HEK293 (cell line): ENCODE measurements at regions not wholly inside any gene's neighbourhood (a gene's known extent, or its start where the extent isn't known, plus 50 kb on each side); places are given as distances from the start of the nearest gene placed in this dataset.

Experiments
- CTCF ChIA-PET: fragments of 350-600 bp; formaldehyde crosslinking; extraction: SDS; loops from one replicate; lab custom pipeline; 2021; ENCODE audit warnings: antibody characterized with exemption; lab: Yijun Ruan, JAX
- POLR2A ChIA-PET: fragments of 300-600 bp; formaldehyde crosslinking; extraction: SDS; loops from one replicate; lab custom pipeline; 2020; ENCODE audit warnings: antibody characterized with exemption, inconsistent platforms; lab: Yijun Ruan, JAX
- H3K27ac ChIP-seq: fragments of 200-500 bp; sonication (Bioruptor generic); 2 replicates; pipeline ENCODE4 v1.5.1; 2014; ENCODE audit warnings: low read depth, low read length, control low read depth, inconsistent platforms; ENCODE audit errors: extremely low read depth
- H3K36me3 ChIP-seq, 2 experiments: fragments of 200-500 bp in 1 of 2; sonication (Bioruptor generic) in 1 of 2; 1 replicate in 1 of 2; 2 replicates in 1 of 2; pipeline ENCODE4 v1.5.1; 2014 to 2017; ENCODE audit warnings: inconsistent platforms in 2 of 2, low read length in 2 of 2; ENCODE audit not compliant: control insufficient read depth in 2 of 2, insufficient read depth in 1 of 2
- H3K4me1 ChIP-seq: fragments of 200-500 bp; sonication (Bioruptor generic); 2 replicates; pipeline ENCODE4 v1.5.1; 2014; ENCODE audit warnings: mild to moderate bottlenecking, low read length, inconsistent platforms; ENCODE audit not compliant: control insufficient read depth, insufficient read depth
- H3K4me3 ChIP-seq: 2 replicates; pipeline ENCODE4 v1.5.1; 2011; ENCODE audit warnings: low read depth, mild to moderate bottlenecking, control low read depth, low read length, moderate library complexity
- H3K9me3 ChIP-seq: fragments of 200-500 bp; sonication (Bioruptor generic); 2 replicates; pipeline ENCODE4 v1.5.1; 2014; ENCODE audit warnings: low read depth, low read length, inconsistent platforms; ENCODE audit not compliant: control insufficient read depth, insufficient read depth
- FEZF1 ChIP-seq: fragments of 450-650 bp; formaldehyde crosslinking; IDR thresholded peaks from 2 replicates; pipeline ENCODE4 v1.5.1; 2016; ENCODE audit warnings: missing biosample characterization, missing genetic modification characterization
- IKZF3 ChIP-seq: fragments of 450-650 bp; IDR thresholded peaks from 2 replicates; pipeline ENCODE4 v1.5.0; 2018; ENCODE audit warnings: missing biosample characterization, mild to moderate bottlenecking, missing genetic modification characterization, moderate library complexity
- KLF10 ChIP-seq: fragments of 450-650 bp; IDR thresholded peaks from 2 replicates; pipeline ENCODE4 v1.5.1; 2018; ENCODE audit warnings: missing biosample characterization, mild to moderate bottlenecking, missing genetic modification characterization
- ZEB2 ChIP-seq: fragments of 450-650 bp; formaldehyde crosslinking; IDR thresholded peaks from 2 replicates; pipeline ENCODE4 v1.5.1; 2016; ENCODE audit warnings: missing biosample characterization, missing genetic modification characterization
- ZFP37 ChIP-seq: fragments of 450-650 bp; formaldehyde crosslinking; IDR thresholded peaks from 2 replicates; pipeline ENCODE4 v1.5.1; 2016; ENCODE audit warnings: missing biosample characterization, missing genetic modification characterization
- ZIC2 ChIP-seq: fragments of 450-650 bp; formaldehyde crosslinking; IDR thresholded peaks from 2 replicates; pipeline ENCODE4 v1.5.1; 2016; ENCODE audit warnings: missing biosample characterization, missing genetic modification characterization
- ZNF121 ChIP-seq: fragments of 450-650 bp; formaldehyde crosslinking; IDR thresholded peaks from 2 replicates; pipeline ENCODE4 v1.5.1; 2016; ENCODE audit warnings: missing biosample characterization, missing genetic modification characterization
- ZNF133 ChIP-seq: fragments of 450-650 bp; formaldehyde crosslinking; IDR thresholded peaks from 2 replicates; pipeline ENCODE4 v1.5.1; 2016; ENCODE audit warnings: missing biosample characterization, missing genetic modification characterization
- ZNF350 ChIP-seq: fragments of 450-650 bp; formaldehyde crosslinking; IDR thresholded peaks from 2 replicates; pipeline ENCODE4 v1.5.0; 2017; ENCODE audit warnings: missing biosample characterization, mild to moderate bottlenecking, missing genetic modification characterization
- ZNF37A ChIP-seq: fragments of 450-650 bp; IDR thresholded peaks from 2 replicates; pipeline ENCODE4 v1.5.1; 2018; ENCODE audit warnings: missing biosample characterization, missing genetic modification characterization
- ZNF623 ChIP-seq: fragments of 450-650 bp; formaldehyde crosslinking; IDR thresholded peaks from 2 replicates; pipeline ENCODE4 v1.5.1; 2016; ENCODE audit warnings: missing biosample characterization, missing genetic modification characterization
- ZNF660 ChIP-seq: fragments of 450-650 bp; IDR thresholded peaks from 2 replicates; pipeline ENCODE4 v1.5.1; 2018; ENCODE audit warnings: missing biosample characterization, mild to moderate bottlenecking, missing genetic modification characterization
- TF ChIP-seq, protein P1 (sequence below): fragments of 450-650 bp; formaldehyde crosslinking; IDR thresholded peaks from 2 replicates; pipeline ENCODE4 v1.5.1; 2016; ENCODE audit warnings: missing biosample characterization, missing genetic modification characterization
- TF ChIP-seq, protein P2 (sequence below): fragments of 450-650 bp; formaldehyde crosslinking; IDR thresholded peaks from 2 replicates; pipeline ENCODE4 v1.5.1; 2016; ENCODE audit warnings: missing biosample characterization, missing genetic modification characterization
- TF ChIP-seq, protein P3 (sequence below): fragments of 450-650 bp; formaldehyde crosslinking; optimal IDR thresholded peaks from 2 replicates; pipeline ENCODE3; 2016; ENCODE audit warnings: missing biosample characterization, mild to moderate bottlenecking, missing genetic modification characterization
- TF ChIP-seq, protein P4 (sequence below): fragments of 450-650 bp; formaldehyde crosslinking; IDR thresholded peaks from 2 replicates; pipeline ENCODE4 v1.5.1; 2016; ENCODE audit warnings: missing biosample characterization, missing genetic modification characterization
- TF ChIP-seq, protein P5 (sequence below): fragments of 450-650 bp; formaldehyde crosslinking; IDR thresholded peaks from 2 replicates; pipeline ENCODE4 v1.5.1; 2016; ENCODE audit warnings: missing biosample characterization, missing genetic modification characterization
- TF ChIP-seq, protein P6 (sequence below): fragments of 450-650 bp; formaldehyde crosslinking; IDR thresholded peaks from 2 replicates; pipeline ENCODE4 v1.5.1; 2017; ENCODE audit warnings: missing biosample characterization, missing genetic modification characterization
- TF ChIP-seq, protein P7 (sequence below): fragments of 450-650 bp; formaldehyde crosslinking; IDR thresholded peaks from 2 replicates; pipeline ENCODE4; 2016; ENCODE audit warnings: missing biosample characterization, missing genetic modification characterization

DNA sequence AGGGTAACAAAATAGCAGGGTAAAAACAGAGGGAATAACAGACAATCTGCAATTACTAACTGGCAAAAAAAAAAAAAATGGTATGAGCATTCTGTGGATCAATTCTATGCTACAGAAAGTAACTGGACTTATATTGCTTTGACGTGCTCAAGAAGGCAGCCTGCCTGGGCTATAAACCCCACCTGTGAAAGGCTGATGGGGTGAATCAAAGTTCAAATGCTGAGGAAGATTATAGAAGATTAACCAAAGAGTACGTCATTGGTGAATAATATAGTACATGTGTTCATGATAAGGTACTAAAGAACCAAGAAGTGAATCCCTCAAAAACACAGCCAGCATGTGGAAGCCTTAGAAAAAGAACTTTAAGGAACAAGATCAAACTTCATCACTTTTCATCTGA, 441.9 kb upstream of the PTCHD4 start (continued):
- TF ChIP-seq, protein P1, sequence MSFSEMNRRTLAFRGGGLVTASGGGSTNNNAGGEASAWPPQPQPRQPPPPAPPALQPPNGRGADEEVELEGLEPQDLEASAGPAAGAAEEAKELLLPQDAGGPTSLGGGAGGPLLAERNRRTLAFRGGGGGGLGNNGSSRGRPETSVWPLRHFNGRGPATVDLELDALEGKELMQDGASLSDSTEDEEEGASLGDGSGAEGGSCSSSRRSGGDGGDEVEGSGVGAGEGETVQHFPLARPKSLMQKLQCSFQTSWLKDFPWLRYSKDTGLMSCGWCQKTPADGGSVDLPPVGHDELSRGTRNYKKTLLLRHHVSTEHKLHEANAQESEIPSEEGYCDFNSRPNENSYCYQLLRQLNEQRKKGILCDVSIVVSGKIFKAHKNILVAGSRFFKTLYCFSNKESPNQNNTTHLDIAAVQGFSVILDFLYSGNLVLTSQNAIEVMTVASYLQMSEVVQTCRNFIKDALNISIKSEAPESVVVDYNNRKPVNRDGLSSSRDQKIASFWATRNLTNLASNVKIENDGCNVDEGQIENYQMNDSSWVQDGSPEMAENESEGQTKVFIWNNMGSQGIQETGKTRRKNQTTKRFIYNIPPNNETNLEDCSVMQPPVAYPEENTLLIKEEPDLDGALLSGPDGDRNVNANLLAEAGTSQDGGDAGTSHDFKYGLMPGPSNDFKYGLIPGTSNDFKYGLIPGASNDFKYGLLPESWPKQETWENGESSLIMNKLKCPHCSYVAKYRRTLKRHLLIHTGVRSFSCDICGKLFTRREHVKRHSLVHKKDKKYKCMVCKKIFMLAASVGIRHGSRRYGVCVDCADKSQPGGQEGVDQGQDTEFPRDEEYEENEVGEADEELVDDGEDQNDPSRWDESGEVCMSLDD (tag by site-specific recombination), result no peak
- TF ChIP-seq ZEB2, result no peak
- TF ChIP-seq, all 188 proteins: peak for 0

DNA sequence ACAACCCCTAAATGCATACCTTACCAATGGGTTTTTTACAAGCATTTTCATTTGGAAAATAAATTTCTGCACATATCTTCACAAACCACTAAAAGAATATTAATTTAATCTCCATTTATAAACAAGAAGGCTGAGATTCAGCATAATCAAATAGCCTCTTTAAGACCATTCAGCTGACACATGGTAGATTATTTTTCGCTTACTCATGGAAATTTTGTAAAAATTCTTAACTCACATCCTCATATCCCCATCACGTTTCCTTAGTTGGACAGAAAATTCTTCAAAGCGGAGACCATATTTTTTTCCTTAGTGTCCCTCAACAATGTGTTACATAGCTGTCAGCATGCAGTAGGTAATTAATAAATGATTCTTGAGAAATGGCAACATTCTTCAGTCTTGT, 439.6 kb upstream of the PTCHD4 start:
- TF ChIP-seq ZNF660 (tag by site-specific recombination), result no peak
- TF ChIP-seq ZNF37A (tag by site-specific recombination), result no peak
- TF ChIP-seq IKZF3 (tag by site-specific recombination), result no peak
- no peak for TF ChIP-seq ZNF623 (tag by site-specific recombination)
- ChIA-PET CTCF (no interaction called here), POLR2A (no interaction called here)
- Histone ChIP-seq H3K36me3 (no peaks in the 10 kb centered on the region), H3K9me3 (no peaks in the 10 kb centered on the region), H3K27ac (no peak overlapping the region), H3K4me3 (no peak overlapping the region), H3K4me1 (no peaks in the 10 kb centered on the region)

DNA sequence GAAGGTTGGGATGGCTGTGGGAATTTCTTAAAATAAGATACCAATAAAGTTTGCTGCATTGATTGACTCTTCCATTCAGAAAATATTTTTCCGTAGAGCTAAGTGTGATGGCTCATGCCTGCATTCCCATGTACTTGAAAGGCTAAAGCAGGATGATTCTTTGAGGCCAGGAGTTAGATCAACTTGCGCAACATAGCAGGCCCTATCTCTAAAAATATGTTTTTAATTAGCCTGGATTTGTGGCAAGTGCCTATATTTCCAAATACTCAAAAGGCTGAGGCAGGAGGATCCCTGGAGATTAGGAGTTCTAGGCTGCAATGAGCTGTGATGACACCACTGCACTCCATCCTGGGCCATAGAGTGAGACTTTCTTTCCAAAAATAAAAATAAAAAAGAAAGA, 431.2 kb upstream of the PTCHD4 start:
- no peaks in the 10 kb centered on the region for H3K4me1 ChIP-seq
- H3K9me3 ChIP-seq, result no peaks in the 10 kb centered on the region
- H3K36me3 ChIP-seq, result no peaks in the 10 kb centered on the region
- H3K4me3 ChIP-seq, result no peak overlapping the region
- ChIA-PET POLR2A (no interaction called here), CTCF (no interaction called here)
- TF ChIP-seq, protein P2, sequence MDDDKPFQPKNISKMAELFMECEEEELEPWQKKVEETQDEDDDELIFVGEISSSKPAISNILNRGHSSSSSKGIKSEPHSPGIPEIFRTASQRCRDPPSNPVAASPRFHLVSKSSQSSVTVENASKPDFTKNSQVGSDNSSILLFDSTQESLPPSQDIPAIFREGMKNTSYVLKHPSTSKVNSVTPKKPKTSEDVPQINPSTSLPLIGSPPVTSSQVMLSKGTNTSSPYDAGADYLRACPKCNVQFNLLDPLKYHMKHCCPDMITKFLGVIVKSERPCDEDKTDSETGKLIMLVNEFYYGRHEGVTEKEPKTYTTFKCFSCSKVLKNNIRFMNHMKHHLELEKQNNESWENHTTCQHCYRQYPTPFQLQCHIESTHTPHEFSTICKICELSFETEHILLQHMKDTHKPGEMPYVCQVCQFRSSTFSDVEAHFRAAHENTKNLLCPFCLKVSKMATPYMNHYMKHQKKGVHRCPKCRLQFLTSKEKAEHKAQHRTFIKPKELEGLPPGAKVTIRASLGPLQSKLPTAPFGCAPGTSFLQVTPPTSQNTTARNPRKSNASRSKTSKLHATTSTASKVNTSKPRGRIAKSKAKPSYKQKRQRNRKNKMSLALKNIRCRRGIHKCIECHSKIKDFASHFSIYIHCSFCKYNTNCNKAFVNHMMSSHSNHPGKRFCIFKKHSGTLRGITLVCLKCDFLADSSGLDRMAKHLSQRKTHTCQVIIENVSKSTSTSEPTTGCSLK, result no peak
- TF ChIP-seq KLF10, result no peak
- TF ChIP-seq, protein P3, sequence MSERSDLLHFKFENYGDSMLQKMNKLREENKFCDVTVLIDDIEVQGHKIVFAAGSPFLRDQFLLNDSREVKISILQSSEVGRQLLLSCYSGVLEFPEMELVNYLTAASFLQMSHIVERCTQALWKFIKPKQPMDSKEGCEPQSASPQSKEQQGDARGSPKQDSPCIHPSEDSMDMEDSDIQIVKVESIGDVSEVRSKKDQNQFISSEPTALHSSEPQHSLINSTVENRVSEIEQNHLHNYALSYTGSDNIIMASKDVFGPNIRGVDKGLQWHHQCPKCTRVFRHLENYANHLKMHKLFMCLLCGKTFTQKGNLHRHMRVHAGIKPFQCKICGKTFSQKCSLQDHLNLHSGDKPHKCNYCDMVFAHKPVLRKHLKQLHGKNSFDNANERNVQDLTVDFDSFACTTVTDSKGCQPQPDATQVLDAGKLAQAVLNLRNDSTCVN (tag by site-specific recombination), result no peak
- no peak overlapping the region for H3K27ac ChIP-seq

DNA sequence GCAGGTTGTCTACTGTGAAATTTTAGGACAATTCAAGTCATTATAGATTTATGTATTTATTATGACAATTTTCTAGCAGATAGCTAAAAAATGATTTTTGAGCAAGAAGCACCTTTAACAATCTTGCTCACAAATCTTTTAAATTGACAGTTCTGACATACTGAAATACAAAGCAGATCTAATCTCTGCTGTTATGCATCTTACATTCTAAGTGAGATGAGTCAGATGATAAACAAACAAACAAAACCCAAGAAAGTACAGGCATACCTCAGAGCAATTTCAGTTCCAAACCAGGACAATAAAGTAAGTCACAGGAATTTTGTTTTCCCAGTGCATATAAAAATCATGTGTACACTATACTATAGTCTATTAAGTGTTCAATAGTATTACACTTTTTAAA, 430.7 kb upstream of the PTCHD4 start:
- H3K4me3 ChIP-seq, result no peak overlapping the region
- ChIA-PET POLR2A (no interaction called here), CTCF (no interaction called here)
- no peaks in the 10 kb centered on the region for H3K4me1 ChIP-seq
- no peaks in the 10 kb centered on the region for H3K9me3 ChIP-seq
- no peaks in the 10 kb centered on the region for H3K36me3 ChIP-seq
- no peak overlapping the region for H3K27ac ChIP-seq
- TF ChIP-seq, protein P4, sequence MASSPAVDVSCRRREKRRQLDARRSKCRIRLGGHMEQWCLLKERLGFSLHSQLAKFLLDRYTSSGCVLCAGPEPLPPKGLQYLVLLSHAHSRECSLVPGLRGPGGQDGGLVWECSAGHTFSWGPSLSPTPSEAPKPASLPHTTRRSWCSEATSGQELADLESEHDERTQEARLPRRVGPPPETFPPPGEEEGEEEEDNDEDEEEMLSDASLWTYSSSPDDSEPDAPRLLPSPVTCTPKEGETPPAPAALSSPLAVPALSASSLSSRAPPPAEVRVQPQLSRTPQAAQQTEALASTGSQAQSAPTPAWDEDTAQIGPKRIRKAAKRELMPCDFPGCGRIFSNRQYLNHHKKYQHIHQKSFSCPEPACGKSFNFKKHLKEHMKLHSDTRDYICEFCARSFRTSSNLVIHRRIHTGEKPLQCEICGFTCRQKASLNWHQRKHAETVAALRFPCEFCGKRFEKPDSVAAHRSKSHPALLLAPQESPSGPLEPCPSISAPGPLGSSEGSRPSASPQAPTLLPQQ (tag by site-specific recombination), result no peak
- TF ChIP-seq, protein P5, sequence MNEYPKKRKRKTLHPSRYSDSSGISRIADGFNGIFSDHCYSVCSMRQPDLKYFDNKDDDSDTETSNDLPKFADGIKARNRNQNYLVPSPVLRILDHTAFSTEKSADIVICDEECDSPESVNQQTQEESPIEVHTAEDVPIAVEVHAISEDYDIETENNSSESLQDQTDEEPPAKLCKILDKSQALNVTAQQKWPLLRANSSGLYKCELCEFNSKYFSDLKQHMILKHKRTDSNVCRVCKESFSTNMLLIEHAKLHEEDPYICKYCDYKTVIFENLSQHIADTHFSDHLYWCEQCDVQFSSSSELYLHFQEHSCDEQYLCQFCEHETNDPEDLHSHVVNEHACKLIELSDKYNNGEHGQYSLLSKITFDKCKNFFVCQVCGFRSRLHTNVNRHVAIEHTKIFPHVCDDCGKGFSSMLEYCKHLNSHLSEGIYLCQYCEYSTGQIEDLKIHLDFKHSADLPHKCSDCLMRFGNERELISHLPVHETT (tag by site-specific recombination), result no peak
- TF ChIP-seq ZFP37 (tag by site-specific recombination) (no peak), FEZF1 (tag by site-specific recombination) (no peak), ZNF133 (tag by site-specific recombination) (no peak), ZIC2 (tag by site-specific recombination) (no peak), ZNF350 (tag by site-specific recombination) (no peak), ZNF121 (no peak)
- TF ChIP-seq, protein P6, sequence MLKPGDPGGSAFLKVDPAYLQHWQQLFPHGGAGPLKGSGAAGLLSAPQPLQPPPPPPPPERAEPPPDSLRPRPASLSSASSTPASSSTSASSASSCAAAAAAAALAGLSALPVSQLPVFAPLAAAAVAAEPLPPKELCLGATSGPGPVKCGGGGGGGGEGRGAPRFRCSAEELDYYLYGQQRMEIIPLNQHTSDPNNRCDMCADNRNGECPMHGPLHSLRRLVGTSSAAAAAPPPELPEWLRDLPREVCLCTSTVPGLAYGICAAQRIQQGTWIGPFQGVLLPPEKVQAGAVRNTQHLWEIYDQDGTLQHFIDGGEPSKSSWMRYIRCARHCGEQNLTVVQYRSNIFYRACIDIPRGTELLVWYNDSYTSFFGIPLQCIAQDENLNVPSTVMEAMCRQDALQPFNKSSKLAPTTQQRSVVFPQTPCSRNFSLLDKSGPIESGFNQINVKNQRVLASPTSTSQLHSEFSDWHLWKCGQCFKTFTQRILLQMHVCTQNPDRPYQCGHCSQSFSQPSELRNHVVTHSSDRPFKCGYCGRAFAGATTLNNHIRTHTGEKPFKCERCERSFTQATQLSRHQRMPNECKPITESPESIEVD (tag by site-specific recombination), result no peak
- TF ChIP-seq, protein P7, sequence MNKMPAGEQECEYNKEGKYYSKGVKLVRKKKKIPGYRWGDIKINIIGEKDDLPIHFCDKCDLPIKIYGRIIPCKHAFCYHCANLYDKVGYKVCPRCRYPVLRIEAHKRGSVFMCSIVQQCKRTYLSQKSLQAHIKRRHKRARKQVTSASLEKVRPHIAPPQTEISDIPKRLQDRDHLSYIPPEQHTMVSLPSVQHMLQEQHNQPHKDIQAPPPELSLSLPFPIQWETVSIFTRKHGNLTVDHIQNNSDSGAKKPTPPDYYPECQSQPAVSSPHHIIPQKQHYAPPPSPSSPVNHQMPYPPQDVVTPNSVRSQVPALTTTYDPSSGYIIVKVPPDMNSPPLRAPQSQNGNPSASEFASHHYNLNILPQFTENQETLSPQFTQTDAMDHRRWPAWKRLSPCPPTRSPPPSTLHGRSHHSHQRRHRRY, result no peak
